ENCODE measurements at regions not wholly inside any gene's neighbourhood (a gene's known extent, or its start where the extent isn't known, plus 50 kb on each side); places are given as distances from the start of the nearest gene placed in this dataset.

DNA sequence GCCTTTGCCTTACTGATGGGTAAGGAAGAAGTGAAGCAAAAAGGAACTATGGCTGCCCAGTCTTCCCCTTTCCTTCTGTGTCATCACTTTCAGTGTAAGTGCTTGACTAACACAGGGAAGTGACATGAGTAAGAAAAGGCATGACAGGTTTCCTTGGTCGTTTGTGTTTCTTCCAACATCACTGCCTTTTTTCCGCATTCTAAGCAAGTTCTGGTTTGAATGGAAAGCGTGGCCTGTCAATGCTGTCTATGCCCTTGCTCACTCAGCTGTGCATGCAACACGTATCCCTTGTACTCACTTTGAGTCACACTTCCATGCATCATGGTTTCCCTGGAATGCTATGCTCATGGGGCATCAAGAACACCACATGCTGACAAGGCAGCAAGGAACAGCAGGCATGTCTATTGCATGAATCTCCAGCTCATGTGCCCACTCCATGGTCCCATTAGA, 111.8 kb downstream of the OAT start:
- no peak overlapping the region for H3K27ac Mint-ChIP-seq
- Histone ChIP-seq H3F3A (replicated peaks; ENCODE audit: low read depth) (no peaks in the 10 kb centered on the region), H3K36me3 (ENCODE audit: insufficient read depth) (no peaks in the 10 kb centered on the region), H3K4me3 (no peak overlapping the region), H3K4me1 (ENCODE audit: insufficient read depth) (no peaks in the 10 kb centered on the region), H3K27me3 (ENCODE audit: insufficient read depth) (no peaks in the 10 kb centered on the region), H3K9me2 (ENCODE audit: insufficient read depth) (peaks cover 7% of the 10 kb centered on the region; the same call in 1 of the 2 replicates), H3K79me2 (replicated peaks; ENCODE audit: insufficient read depth) (no peaks in the 10 kb centered on the region), H3K4me2 (no peak overlapping the region), H4K20me1 (replicated peaks; ENCODE audit: insufficient read depth) (no peaks in the 10 kb centered on the region), H2AFZ (no peak overlapping the region), H3K27ac (ENCODE audit: low read depth) (no peak overlapping the region)
- no peaks in the 10 kb centered on the region for H3K36me3 Mint-ChIP-seq (ENCODE audit: low read depth)
- H3K9me3 Mint-ChIP-seq, result no peaks in the 10 kb centered on the region
- TF ChIP-seq ZNF331 (CRISPR knock-in tag; IDR thresholded peaks at IDR 0.05; ENCODE audit: low read depth) (no peak), REST (IDR thresholded peaks at IDR 0.05; ENCODE audit: unreplicated experiment) (no peak), JUNB (IDR thresholded peaks at IDR 0.05; ENCODE audit: unreplicated experiment) (no peak), EZH2 (IDR thresholded peaks at IDR 0.05; ENCODE audit: low read depth, unreplicated experiment) (no peak), ZNF114 (CRISPR knock-in tag; IDR thresholded peaks at IDR 0.05) (no peak), EZH2phosphoT487 (IDR thresholded peaks at IDR 0.05; ENCODE audit: unreplicated experiment) (no peak), CTCF (conservative IDR thresholded peaks at IDR 0.05; ENCODE audit: low read depth in 2 of 2) (no peak), NANOG (IDR thresholded peaks at IDR 0.05; ENCODE audit: borderline replicate concordance) (no peak), STAT1 (IDR thresholded peaks at IDR 0.05; ENCODE audit: unreplicated experiment) (no peak), ETS1 (IDR thresholded peaks at IDR 0.05) (no peak), POLR2AphosphoS5 (IDR thresholded peaks at IDR 0.05; ENCODE audit: low read depth) (no peak), CREB1 (CRISPR knock-in tag; IDR thresholded peaks at IDR 0.05; ENCODE audit: low read depth) (no peak)
- TF ChIP-seq, protein P1, sequence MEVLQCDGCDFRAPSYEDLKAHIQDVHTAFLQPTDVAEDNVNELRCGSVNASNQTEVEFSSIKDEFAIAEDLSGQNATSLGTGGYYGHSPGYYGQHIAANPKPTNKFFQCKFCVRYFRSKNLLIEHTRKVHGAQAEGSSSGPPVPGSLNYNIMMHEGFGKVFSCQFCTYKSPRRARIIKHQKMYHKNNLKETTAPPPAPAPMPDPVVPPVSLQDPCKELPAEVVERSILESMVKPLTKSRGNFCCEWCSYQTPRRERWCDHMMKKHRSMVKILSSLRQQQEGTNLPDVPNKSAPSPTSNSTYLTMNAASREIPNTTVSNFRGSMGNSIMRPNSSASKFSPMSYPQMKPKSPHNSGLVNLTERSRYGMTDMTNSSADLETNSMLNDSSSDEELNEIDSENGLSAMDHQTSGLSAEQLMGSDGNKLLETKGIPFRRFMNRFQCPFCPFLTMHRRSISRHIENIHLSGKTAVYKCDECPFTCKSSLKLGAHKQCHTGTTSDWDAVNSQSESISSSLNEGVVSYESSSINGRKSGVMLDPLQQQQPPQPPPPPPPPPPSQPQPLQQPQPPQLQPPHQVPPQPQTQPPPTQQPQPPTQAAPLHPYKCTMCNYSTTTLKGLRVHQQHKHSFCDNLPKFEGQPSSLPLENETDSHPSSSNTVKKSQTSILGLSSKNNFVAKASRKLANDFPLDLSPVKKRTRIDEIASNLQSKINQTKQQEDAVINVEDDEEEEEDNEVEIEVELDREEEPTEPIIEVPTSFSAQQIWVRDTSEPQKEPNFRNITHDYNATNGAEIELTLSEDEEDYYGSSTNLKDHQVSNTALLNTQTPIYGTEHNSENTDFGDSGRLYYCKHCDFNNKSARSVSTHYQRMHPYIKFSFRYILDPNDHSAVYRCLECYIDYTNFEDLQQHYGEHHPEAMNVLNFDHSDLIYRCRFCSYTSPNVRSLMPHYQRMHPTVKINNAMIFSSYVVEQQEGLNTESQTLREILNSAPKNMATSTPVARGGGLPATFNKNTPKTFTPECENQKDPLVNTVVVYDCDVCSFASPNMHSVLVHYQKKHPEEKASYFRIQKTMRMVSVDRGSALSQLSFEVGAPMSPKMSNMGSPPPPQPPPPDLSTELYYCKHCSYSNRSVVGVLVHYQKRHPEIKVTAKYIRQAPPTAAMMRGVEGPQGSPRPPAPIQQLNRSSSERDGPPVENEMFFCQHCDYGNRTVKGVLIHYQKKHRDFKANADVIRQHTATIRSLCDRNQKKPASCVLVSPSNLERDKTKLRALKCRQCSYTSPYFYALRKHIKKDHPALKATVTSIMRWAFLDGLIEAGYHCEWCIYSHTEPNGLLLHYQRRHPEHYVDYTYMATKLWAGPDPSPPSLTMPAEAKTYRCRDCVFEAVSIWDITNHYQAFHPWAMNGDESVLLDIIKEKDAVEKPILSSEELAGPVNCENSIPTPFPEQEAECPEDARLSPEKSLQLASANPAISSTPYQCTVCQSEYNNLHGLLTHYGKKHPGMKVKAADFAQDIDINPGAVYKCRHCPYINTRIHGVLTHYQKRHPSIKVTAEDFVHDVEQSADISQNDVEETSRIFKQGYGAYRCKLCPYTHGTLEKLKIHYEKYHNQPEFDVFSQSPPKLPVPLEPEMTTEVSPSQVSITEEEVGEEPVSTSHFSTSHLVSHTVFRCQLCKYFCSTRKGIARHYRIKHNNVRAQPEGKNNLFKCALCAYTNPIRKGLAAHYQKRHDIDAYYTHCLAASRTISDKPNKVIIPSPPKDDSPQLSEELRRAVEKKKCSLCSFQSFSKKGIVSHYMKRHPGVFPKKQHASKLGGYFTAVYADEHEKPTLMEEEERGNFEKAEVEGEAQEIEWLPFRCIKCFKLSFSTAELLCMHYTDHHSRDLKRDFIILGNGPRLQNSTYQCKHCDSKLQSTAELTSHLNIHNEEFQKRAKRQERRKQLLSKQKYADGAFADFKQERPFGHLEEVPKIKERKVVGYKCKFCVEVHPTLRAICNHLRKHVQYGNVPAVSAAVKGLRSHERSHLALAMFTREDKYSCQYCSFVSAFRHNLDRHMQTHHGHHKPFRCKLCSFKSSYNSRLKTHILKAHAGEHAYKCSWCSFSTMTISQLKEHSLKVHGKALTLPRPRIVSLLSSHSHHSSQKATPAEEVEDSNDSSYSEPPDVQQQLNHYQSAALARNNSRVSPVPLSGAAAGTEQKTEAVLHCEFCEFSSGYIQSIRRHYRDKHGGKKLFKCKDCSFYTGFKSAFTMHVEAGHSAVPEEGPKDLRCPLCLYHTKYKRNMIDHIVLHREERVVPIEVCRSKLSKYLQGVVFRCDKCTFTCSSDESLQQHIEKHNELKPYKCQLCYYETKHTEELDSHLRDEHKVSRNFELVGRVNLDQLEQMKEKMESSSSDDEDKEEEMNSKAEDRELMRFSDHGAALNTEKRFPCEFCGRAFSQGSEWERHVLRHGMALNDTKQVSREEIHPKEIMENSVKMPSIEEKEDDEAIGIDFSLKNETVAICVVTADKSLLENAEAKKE (CRISPR knock-in tag; IDR thresholded peaks at IDR 0.05), result no peak
- H3K4me3 Mint-ChIP-seq, result no peak overlapping the region
- H3K4me1 Mint-ChIP-seq, result no peaks in the 10 kb centered on the region
- ATAC-seq (no peak), DNase-seq (ENCODE audit: low spot score) (no peak)
- H3K27me3 Mint-ChIP-seq (ENCODE audit: insufficient read depth, low read depth, poor library complexity), result peaks cover 2% of the 10 kb centered on the region
